ENCODE measurements at regions not wholly inside any gene's neighbourhood (a gene's known extent, or its start where the extent isn't known, plus 50 kb on each side); places are given as distances from the start of the nearest gene placed in this dataset.

GRCh38 chr2:6471419-6471818 is 394.3 kb downstream of the CMPK2 start:
- no peak for DNase-seq (ENCODE audit: low read depth)
- no peak overlapping the region for H3K4me3 ChIP-seq (ENCODE audit: low read depth, low read length)
- TF ChIP-seq, protein P1, sequence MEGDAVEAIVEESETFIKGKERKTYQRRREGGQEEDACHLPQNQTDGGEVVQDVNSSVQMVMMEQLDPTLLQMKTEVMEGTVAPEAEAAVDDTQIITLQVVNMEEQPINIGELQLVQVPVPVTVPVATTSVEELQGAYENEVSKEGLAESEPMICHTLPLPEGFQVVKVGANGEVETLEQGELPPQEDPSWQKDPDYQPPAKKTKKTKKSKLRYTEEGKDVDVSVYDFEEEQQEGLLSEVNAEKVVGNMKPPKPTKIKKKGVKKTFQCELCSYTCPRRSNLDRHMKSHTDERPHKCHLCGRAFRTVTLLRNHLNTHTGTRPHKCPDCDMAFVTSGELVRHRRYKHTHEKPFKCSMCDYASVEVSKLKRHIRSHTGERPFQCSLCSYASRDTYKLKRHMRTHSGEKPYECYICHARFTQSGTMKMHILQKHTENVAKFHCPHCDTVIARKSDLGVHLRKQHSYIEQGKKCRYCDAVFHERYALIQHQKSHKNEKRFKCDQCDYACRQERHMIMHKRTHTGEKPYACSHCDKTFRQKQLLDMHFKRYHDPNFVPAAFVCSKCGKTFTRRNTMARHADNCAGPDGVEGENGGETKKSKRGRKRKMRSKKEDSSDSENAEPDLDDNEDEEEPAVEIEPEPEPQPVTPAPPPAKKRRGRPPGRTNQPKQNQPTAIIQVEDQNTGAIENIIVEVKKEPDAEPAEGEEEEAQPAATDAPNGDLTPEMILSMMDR (IDR thresholded peaks at IDR 0.05; ENCODE audit: low read depth, low read length): no peak
- TF ChIP-seq MAX (IDR thresholded peaks at IDR 0.05; ENCODE audit: low read depth, low read length) (no peak), MYC (IDR thresholded peaks at IDR 0.05; ENCODE audit: low read depth, low read length) (no peak), POLR2A (IDR thresholded peaks at IDR 0.05; ENCODE audit: extremely low read depth, insufficient read length) (no peak)

DNA sequence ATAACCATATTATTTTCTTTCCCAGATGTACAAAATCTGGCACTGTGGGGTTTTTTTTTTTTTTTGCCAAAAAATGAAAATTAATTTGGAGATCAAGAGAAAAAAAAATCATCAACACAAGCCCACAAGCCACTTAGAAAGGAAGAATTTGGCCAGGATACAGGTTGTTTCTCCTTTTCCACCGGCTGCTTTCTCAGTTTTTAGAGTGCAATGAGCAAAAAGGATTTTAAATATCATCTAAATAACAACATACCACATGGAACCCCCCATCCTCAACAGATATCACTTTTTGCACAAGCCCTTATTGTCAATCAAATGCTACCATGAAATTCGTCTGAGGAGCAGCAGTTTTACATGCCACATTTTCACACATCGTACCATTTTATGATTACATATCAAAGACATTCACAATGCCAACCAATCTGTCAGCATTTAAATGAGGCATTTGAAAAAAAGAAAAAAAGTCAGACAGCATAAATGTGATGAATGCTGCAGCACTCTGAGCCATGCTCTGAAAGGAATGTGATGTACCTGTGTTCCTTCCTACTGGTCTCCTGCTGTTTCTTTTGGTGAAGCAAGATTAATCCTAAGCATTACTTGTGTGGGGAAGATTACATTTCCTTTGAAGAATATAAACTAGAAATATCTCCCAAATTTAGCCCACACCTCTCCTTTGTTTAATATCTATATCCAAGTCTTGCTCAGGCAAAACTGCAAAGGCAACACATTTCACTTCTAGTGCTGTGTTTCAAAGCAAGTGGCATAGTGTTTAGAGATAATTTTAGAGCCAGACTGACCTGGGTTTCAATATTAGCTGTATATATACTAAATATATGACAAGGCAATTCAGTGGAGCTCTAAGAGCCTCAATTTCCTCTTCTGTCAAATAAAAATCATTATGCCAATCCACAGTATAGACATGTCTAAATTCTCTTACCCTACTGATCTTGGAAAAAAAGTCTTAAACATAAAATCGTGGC is 391.3 kb downstream of the CMPK2 start:
- no peak for TF ChIP-seq MYC (IDR thresholded peaks at IDR 0.05; ENCODE audit: low read depth, low read length)
- no peak for TF ChIP-seq MAX (IDR thresholded peaks at IDR 0.05; ENCODE audit: low read depth, low read length)
- no peak for TF ChIP-seq POLR2A (IDR thresholded peaks at IDR 0.05; ENCODE audit: extremely low read depth, insufficient read length)
- TF ChIP-seq, protein P1 (IDR thresholded peaks at IDR 0.05; ENCODE audit: low read depth, low read length): no peak
- no peak for DNase-seq (ENCODE audit: low read depth)
- H3K4me3 ChIP-seq (ENCODE audit: low read depth, low read length): no peak overlapping the region

- no peak overlapping the region for H3K4me3 ChIP-seq (ENCODE audit: low read depth, low read length)
- DNase-seq (ENCODE audit: low read depth): no peak
- no peak for TF ChIP-seq POLR2A (IDR thresholded peaks at IDR 0.05; ENCODE audit: extremely low read depth, insufficient read length)
These were observed 390.4 kb downstream of the CMPK2 start for GRCh38 chr2:6475155-6475940.

- no peak overlapping the region for H3K4me3 ChIP-seq (ENCODE audit: low read depth, low read length)
- TF ChIP-seq MAX (IDR thresholded peaks at IDR 0.05; ENCODE audit: low read depth, low read length) (no peak), POLR2A (IDR thresholded peaks at IDR 0.05; ENCODE audit: extremely low read depth, insufficient read length) (no peak), MYC (IDR thresholded peaks at IDR 0.05; ENCODE audit: low read depth, low read length) (no peak)
- TF ChIP-seq, protein P1 (IDR thresholded peaks at IDR 0.05; ENCODE audit: low read depth, low read length): no peak
- no peak for DNase-seq (ENCODE audit: low read depth)
These were observed 385.2 kb downstream of the CMPK2 start for GRCh38 chr2:6480514-6480913.

GRCh38 chr2:6482256-6482655 is 383.5 kb downstream of the CMPK2 start:
- DNase-seq (ENCODE audit: low read depth): no peak
- TF ChIP-seq, protein P1 (IDR thresholded peaks at IDR 0.05; ENCODE audit: low read depth, low read length): no peak
- TF ChIP-seq MYC (IDR thresholded peaks at IDR 0.05; ENCODE audit: low read depth, low read length) (no peak), MAX (IDR thresholded peaks at IDR 0.05; ENCODE audit: low read depth, low read length) (no peak), POLR2A (IDR thresholded peaks at IDR 0.05; ENCODE audit: extremely low read depth, insufficient read length) (no peak)
- H3K4me3 ChIP-seq (ENCODE audit: low read depth, low read length): no peak overlapping the region

DNA sequence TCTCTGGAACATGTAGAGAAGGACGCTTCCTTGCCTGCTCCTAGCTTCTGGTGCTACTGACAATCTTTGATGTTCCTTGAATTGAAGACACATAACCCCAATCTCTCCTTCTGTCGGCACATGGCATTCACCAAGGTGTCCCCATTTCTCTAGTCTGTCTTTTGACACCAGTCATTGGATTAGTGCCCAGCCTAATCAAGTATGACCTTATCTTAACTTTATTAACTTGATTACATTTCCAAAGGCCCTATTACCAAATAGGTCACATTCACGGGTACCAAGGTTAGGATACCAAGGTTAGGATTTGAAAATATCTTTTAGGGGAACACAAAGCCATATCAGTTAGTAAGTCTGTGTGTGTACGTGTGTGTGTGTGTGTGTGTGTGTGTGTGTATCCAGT is 377.9 kb downstream of the CMPK2 start:
- TF ChIP-seq MYC (IDR thresholded peaks at IDR 0.05; ENCODE audit: low read depth, low read length): no peak
- no peak for TF ChIP-seq MAX (IDR thresholded peaks at IDR 0.05; ENCODE audit: low read depth, low read length)
- TF ChIP-seq POLR2A (IDR thresholded peaks at IDR 0.05; ENCODE audit: extremely low read depth, insufficient read length): no peak
- TF ChIP-seq, protein P1 (IDR thresholded peaks at IDR 0.05; ENCODE audit: low read depth, low read length): no peak

More for the DNA sequence above, 377.9 kb downstream of the CMPK2 start:
- no peak for DNase-seq (ENCODE audit: low read depth)
- H3K4me3 ChIP-seq (ENCODE audit: low read depth, low read length): no peak overlapping the region
